ENCODE measurements at regions not wholly inside any gene's neighbourhood (a gene's known extent, or its start where the extent isn't known, plus 50 kb on each side); places are given as distances from the start of the nearest gene placed in this dataset.

- no peak for TF ChIP-seq GABPA (IDR thresholded peaks at IDR 0.05; ENCODE audit: low read depth)
- no peak for TF ChIP-seq REST (IDR thresholded peaks at IDR 0.05; ENCODE audit: insufficient replicate concordance, low read depth)
- no peak for TF ChIP-seq SPI1 (IDR thresholded peaks at IDR 0.05; ENCODE audit: borderline replicate concordance, low read depth)
- TF ChIP-seq CTCF (IDR thresholded peaks at IDR 0.05; ENCODE audit: insufficient read depth, low read length) = no peak
- TF ChIP-seq POLR2AphosphoS5 (IDR thresholded peaks at IDR 0.05; ENCODE audit: low read depth) = no peak
Measured at GRCh38 chr10:4384245-4384644, 441.8 kb upstream of the AKR1E2 start.

GRCh38 chr10:4383651-4384098, 442.3 kb upstream of the AKR1E2 start:
- Histone ChIP-seq H3K4me3 (replicated peaks; ENCODE audit: insufficient read depth, low read length) (no peak overlapping the region), H3K27me3 (ENCODE audit: insufficient read depth, poor library complexity, severe bottlenecking) (no peaks in the 10 kb centered on the region), H3K27ac (replicated peaks) (no peak overlapping the region)
- no peak for TF ChIP-seq SPI1 (IDR thresholded peaks at IDR 0.05; ENCODE audit: borderline replicate concordance, low read depth)
- TF ChIP-seq REST (IDR thresholded peaks at IDR 0.05; ENCODE audit: insufficient replicate concordance, low read depth) = no peak
- TF ChIP-seq GABPA (IDR thresholded peaks at IDR 0.05; ENCODE audit: low read depth) = no peak
- no peak for TF ChIP-seq CTCF (IDR thresholded peaks at IDR 0.05; ENCODE audit: insufficient read depth, low read length)
- TF ChIP-seq POLR2AphosphoS5 (IDR thresholded peaks at IDR 0.05; ENCODE audit: low read depth) = no peak
- no peak for DNase-seq (ENCODE audit: low read depth in 1 of 2, low spot score in 1 of 2)

More at GRCh38 chr10:4384245-4384644, 441.8 kb upstream of the AKR1E2 start:
- DNase-seq (ENCODE audit: low read depth in 1 of 2, low spot score in 1 of 2) = no peak
- Histone ChIP-seq H3K27ac (replicated peaks) (no peak overlapping the region), H3K27me3 (ENCODE audit: insufficient read depth, poor library complexity, severe bottlenecking) (no peaks in the 10 kb centered on the region), H3K4me3 (replicated peaks; ENCODE audit: insufficient read depth, low read length) (no peak overlapping the region)

DNA sequence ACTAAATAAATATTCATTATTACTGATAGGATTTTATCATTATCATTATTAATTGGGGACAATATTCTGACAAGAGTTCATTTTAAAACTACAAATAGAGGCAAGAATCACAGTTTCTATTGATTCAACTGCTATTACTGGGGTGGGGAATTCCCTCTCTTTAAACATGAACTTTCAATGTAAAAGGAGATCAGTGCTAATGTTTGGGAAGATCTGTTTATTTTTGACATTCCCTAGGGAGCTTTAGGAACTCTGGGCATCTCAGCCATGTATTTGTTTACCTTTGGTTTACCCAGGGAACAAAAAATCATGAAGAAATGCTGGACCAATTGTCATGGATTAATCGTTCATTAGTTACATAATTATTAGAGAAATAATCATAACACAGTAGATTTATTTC, 443.2 kb upstream of the AKR1E2 start:
- DNase-seq (ENCODE audit: low read depth in 1 of 2, low spot score in 1 of 2) = no peak
- H3K4me3 ChIP-seq (replicated peaks; ENCODE audit: insufficient read depth, low read length) = no peak overlapping the region
- H3K27me3 ChIP-seq (ENCODE audit: insufficient read depth, poor library complexity, severe bottlenecking) = no peaks in the 10 kb centered on the region
- TF ChIP-seq POLR2AphosphoS5 (IDR thresholded peaks at IDR 0.05; ENCODE audit: low read depth) = no peak
- TF ChIP-seq GABPA (IDR thresholded peaks at IDR 0.05; ENCODE audit: low read depth) = no peak
- TF ChIP-seq SPI1 (IDR thresholded peaks at IDR 0.05; ENCODE audit: borderline replicate concordance, low read depth) = no peak
- TF ChIP-seq CTCF (IDR thresholded peaks at IDR 0.05; ENCODE audit: insufficient read depth, low read length) = no peak
- TF ChIP-seq REST (IDR thresholded peaks at IDR 0.05; ENCODE audit: insufficient replicate concordance, low read depth) = no peak
- H3K27ac ChIP-seq (replicated peaks) = no peak overlapping the region
